ENCODE measurements at regions not wholly inside any gene's neighbourhood (a gene's known extent, or its start where the extent isn't known, plus 50 kb on each side); places are given as distances from the start of the nearest gene placed in this dataset.

DNA sequence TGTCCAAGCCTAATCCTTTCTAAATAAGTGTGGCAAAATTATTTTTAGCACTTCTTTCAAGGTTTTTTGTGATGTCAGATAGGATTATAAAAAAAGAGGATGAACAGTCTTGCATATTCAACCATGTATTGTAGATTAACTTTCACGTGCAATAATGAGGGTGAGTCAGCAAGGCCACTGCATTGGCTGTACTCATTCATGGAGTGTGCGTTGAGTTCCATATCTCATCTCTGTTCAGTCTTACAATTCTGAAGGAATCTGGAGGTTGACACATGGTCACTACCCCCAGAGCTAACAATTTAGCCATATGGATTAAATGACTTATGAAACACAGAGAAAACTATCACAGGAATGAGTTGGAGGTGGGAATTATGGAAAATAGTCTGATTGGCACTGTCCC is 810.5 kb downstream of the SLC4A3 start:
- no peak for DNase-seq (ENCODE audit: low spot score)

GRCh38 chr2:220440731-220441130 is 813.3 kb downstream of the SLC4A3 start:
- no peak for DNase-seq (ENCODE audit: low spot score)

GRCh38 chr2:220441404-220441803 is 814.0 kb downstream of the SLC4A3 start:
- no peak for DNase-seq (ENCODE audit: low spot score)

GRCh38 chr2:220442012-220442411 is 814.6 kb downstream of the SLC4A3 start:
- peak; percentile 12 for DNase-seq (ENCODE audit: low spot score)

- DNase-seq (ENCODE audit: low spot score) = no peak
Measured at GRCh38 chr2:220445429-220446105, 818.1 kb downstream of the SLC4A3 start.

GRCh38 chr2:220446106-220446712 is 818.8 kb downstream of the SLC4A3 start:
- DNase-seq (ENCODE audit: low spot score) = no peak

GRCh38 chr2:220450846-220451245 is 823.4 kb downstream of the SLC4A3 start:
- DNase-seq (ENCODE audit: low spot score) = no peak

GRCh38 chr2:220451438-220451837 is 824.0 kb downstream of the SLC4A3 start:
- DNase-seq (ENCODE audit: low spot score) = no peak

DNA sequence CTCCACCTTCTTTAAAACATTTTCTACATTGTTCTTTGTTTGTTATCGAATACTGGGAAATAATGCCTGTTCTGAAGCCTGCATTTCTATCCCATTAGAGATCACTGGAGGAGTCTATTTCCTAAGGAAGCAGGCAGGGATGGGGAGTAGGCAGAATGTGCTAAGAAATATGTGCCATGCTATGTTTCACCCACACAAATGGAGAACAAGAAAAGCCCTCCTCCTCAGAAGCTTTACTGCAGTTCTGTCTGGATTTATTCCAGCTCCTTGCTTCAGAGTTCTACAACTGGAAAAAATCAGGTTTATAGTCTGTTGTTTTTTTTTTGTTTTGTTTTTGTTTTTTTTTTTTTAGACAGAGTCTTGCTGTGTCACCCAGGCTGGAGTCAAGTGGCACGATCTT is 825.1 kb downstream of the SLC4A3 start:
- peak; percentile 21 for DNase-seq (ENCODE audit: low spot score)

DNA sequence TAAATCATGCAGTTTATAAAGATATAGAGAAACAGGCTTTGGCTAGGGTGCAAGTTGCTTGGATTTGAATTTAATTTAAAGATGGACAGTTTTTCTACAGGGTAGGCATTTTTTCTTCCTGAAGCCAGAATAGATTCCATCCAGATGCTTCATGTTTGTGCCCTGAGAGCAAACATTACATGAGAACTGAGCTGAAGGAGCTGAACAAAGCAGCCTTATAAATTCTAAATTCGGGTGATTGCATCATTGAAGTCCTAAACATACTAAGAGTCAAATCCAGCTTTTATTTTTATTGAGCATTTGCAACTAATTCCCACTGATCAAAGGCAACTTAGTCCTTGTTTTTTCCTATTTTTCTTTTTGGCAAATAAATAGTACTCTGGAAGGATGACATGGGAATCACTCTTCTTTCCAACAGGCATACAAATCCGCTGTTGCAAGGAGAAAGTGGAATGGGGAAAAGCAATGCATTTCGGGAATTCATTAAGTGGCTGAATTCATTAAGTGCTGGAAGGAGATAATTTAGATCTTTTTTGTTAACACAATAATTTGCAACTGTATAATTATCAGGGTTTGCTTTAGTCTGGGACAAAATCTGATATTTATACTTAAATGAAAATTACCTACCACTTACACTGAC is 828.0 kb downstream of the SLC4A3 start:
- DNase-seq (ENCODE audit: low spot score) = peak; percentile 30

GRCh38 chr2:220458051-220458450 is 830.6 kb downstream of the SLC4A3 start:
- DNase-seq (ENCODE audit: low spot score) = no peak

DNA sequence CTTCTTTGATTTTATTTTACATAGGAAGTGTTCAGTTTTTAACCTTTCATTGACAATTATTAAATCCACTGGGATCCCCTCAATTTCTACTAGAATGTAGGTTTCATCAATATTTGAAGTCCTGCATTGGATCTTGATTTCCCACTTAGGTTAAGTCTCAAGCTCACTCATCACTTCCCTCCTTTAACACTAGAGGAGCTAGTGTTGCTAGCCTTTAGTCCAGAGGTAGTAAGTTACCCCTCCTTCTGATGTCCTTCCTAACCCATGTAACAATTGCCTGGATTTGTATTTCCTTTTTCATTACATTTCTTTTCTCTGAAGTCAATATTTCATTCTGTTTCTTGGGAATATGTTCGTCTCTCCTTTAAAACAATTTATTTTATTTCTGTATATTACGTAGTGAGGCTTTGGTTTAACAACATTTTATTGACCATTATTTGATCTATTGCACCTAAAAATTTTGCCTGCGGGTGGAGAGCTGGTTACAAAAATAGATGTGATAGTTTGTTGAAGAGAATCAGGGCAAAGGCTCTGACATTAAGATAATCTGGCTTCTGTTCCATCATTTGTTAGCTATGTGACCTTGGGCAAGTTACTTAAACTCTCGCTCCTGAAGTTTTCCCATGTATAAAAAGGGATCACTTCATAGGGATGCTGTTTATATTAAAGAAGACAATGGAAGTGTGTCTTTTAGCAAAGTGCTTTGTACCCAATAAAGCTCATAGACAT is 833.0 kb downstream of the SLC4A3 start:
- no peak for DNase-seq (ENCODE audit: low spot score)

DNA sequence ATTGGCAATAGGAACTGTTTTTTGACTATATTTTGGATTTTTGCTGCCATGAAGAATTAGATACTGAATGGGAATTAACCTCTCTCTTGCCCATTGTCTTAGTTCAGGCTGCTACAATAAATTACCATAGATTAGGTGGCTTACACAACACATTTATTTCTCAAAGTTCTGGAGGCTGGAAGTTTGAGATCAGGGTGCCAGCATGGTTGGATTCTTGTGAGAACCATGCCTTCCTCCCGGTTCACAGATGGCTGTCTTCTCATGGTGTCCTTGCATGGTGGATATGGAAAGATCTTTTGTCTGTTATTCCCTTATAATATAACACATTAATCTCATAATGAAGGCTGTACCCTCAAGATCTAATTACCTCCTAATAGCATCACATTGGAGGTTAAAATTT is 836.4 kb downstream of the SLC4A3 start:
- DNase-seq (ENCODE audit: low spot score) = no peak

DNA sequence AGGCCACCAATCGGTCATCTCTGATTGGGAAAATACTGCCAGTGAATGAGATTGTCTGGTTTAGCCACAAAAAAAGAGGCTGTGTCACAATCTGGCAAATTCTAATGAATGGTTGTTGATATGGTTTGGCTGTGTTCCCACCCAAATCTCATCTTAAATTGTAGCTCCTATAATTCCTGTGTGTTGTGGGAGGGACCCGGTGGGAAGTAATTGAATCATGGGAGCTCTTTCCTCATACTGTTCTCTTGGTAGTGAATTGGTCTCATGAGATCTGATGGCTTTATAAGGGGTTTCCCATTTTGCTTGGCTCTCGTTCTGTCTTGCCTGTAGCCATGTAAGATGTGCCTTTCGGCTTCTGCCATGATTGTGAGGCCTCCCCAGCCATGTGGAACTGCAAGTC is 838.3 kb downstream of the SLC4A3 start:
- no peak for DNase-seq (ENCODE audit: low spot score)

- no peak for DNase-seq (ENCODE audit: low spot score)
Measured at GRCh38 chr2:220466251-220466691, 838.8 kb downstream of the SLC4A3 start.

DNA sequence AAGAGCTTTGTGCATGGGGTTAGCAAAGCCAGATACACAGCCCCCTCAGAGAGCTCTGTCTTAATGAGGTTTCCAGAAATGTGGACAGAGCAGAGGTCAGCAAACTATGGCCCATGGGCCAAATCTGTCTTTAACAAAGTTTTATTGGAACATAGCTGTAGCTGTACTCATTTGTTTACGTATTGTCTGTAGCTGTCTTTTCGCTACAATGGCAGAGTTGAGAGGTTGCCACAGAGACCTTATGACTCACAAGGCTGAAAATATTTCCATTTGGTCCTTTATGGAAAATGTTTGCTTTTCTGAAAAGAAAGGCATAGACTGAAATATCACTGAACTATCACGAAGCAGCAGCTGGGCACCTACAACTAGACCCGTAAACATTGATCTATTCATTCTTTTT is 841.8 kb downstream of the SLC4A3 start:
- no peak for DNase-seq (ENCODE audit: low spot score)

- DNase-seq (ENCODE audit: low spot score) = no peak
Measured at GRCh38 chr2:220473611-220474010, 846.2 kb downstream of the SLC4A3 start.

DNA sequence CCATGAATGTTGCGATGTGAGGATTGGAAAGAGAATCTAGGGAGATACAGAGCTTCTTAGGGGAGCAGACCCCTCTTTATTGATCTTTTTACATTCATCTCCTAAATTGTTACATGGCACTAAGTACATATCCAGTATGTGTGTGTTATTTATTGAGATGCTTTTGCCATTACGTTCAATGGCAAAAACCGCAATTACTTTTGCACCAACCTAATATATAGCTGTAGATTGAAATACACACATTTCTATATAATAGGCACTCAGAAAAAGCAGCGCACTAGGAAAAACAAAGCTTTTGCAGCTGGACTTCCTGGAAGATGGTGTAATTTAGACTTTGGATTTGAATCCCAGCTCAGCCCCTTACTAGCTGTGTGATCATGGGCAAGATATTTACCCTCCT is 849.4 kb downstream of the SLC4A3 start:
- DNase-seq (ENCODE audit: low spot score) = no peak

DNA sequence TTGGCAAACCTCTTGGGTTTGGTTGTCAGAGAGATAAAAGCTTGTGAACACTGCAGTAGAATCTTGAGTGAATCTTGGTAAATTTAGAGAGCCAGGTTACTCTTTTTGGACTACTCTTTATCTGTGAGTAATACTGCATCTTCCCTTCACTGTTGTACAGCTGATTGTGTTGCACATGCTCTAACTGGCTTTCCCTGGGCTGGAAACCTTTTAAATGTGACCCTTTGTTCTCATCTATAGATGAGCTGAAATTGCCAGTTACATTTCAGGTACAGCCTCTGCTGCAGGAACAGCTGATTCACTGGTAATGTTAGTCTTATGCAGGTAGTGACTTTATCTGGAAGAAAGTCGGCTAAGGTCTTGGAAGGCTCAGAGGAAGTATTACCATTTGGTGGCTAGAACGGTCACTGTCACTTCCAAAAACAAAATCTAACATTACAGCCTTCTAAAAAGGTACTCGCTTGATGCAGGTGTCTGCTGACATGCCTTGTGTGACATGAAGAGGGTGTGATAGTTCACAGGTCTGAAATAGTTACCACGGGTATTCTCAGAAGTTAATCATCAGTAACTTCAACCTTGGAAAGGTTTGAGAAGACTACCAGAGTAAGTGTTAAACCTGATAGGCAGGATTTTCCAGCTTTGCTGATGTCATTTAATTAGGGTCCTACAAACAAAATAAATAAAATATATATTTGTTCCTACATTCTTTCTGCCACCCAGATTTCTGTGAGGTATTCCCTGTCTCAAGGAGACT is 851.1 kb downstream of the SLC4A3 start:
- DNase-seq (ENCODE audit: low spot score) = no peak

DNA sequence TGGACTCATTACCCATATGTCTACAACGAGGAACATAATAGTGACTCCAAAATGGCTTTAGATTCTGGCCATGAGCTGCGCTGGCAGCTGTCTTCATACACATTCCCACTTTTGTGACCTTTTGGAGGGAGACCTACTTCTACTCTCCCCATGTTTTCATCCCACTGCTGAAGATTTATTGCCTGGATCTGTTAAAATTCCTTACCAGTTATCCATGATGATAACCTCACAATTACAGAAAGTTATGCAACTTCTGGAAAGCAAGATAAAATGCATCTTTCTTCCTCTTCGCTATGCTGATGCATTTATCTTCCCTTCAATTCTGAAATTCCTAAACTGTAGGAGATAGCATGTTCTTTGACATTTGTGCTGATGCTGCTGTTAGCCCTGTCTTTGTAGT is 855.3 kb downstream of the SLC4A3 start:
- no peak for DNase-seq (ENCODE audit: low spot score)

- no peak for DNase-seq (ENCODE audit: low spot score)
Measured at GRCh38 chr2:220489121-220489520, 861.7 kb downstream of the SLC4A3 start.

GRCh38 chr2:220491670-220492069 is 864.2 kb downstream of the SLC4A3 start:
- no peak for DNase-seq (ENCODE audit: low spot score)

Measured in Ammon's horn (tissue), 1 donor.